NT2/D1 (cell line): ENCODE measurements at regions not wholly inside any gene's neighbourhood (a gene's known extent, or its start where the extent isn't known, plus 50 kb on each side); places are given as distances from the start of the nearest gene placed in this dataset.

ENCODE experiments used
- SUZ12 ChIP-seq: IDR thresholded peaks from 2 replicates; pipeline ENCODE4 v1.6.1; 2011; ENCODE audit not compliant: insufficient read length, insufficient read depth; ENCODE audit errors: extremely low read depth
- YY1 ChIP-seq: IDR thresholded peaks from 2 replicates; pipeline ENCODE4 v1.6.1; 2011; ENCODE audit not compliant: insufficient read length, insufficient read depth
- ZNF274 ChIP-seq: IDR thresholded peaks from 2 replicates; pipeline ENCODE4 v1.6.1; 2011; ENCODE audit warnings: mild to moderate bottlenecking, low read depth, low read length

DNA sequence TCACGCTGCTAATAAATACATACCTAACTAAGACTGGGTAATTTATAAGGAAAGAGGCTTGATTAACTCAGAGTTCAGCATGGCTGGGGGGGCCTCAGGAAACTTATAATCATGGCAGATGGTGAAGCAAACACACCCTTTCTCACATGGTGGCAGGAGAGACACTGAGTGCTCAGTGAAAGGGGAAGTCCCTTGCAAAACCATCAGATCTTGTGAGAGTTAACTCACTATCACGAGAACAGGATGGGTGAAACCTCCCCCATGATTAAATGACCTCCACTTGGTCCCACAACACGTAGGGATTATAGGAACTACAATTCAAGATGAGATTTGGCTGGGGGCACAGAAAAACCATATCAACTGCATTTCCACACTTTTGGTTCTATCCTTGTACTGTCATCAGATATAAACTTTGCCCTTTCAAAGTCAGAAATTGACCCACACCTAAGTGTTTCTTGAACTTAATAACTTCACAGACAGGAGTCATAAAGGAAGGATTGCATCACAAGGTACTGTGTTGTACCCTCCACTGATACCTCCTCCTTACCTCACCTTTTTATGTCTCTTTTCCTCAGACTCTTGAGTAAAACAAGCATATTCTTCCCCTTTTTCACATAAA lies 319.1 kb upstream of the PIK3R1 start:
- TF ChIP-seq SUZ12, result no peak
- TF ChIP-seq YY1, result no peak
- TF ChIP-seq ZNF274, result no peak
